Lower leg skin (tissue), 3 donors: ENCODE measurements at regions not wholly inside any gene's neighbourhood (a gene's known extent, or its start where the extent isn't known, plus 50 kb on each side); places are given as distances from the start of the nearest gene placed in this dataset.

ENCODE experiments used
- POLR2A ChIP-seq, 2 donors: fragments of 450-650 bp; IDR thresholded peaks; one replicate each; pipeline ENCODE4 v1.6.1; 2016 to 2017; ENCODE audit warnings: antibody characterized with exemption in 2 of 2, mild to moderate bottlenecking in 1 of 2, moderate library complexity in 1 of 2
- TF ChIP-seq, protein P1 (sequence below), 3 donors: fragments of 450-650 bp; IDR thresholded peaks; one replicate each; pipeline ENCODE4 v1.5.1; 2016; ENCODE audit warnings: antibody characterized with exemption in 3 of 3, mild to moderate bottlenecking in 3 of 3, moderate library complexity in 2 of 3

DNA sequence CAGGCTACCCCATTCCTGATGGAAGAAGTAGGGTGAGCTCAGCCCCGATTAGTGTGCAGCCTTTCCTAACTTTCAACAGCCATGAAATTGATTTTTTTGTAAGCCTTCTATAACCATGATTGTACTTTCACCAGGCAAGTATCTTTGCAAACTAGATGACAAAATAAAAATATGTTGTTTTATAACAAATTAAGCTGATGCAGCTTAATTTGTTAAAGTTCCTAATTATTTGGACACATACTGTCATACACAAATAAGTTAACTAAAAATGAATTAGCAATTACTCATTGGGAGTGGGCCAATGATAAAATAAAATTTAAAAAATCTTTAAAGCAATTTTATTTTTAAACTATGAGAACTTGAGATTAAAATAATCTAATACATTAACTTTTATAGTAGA, 113.1 kb upstream of the FANCL start:
- TF ChIP-seq, protein P1, sequence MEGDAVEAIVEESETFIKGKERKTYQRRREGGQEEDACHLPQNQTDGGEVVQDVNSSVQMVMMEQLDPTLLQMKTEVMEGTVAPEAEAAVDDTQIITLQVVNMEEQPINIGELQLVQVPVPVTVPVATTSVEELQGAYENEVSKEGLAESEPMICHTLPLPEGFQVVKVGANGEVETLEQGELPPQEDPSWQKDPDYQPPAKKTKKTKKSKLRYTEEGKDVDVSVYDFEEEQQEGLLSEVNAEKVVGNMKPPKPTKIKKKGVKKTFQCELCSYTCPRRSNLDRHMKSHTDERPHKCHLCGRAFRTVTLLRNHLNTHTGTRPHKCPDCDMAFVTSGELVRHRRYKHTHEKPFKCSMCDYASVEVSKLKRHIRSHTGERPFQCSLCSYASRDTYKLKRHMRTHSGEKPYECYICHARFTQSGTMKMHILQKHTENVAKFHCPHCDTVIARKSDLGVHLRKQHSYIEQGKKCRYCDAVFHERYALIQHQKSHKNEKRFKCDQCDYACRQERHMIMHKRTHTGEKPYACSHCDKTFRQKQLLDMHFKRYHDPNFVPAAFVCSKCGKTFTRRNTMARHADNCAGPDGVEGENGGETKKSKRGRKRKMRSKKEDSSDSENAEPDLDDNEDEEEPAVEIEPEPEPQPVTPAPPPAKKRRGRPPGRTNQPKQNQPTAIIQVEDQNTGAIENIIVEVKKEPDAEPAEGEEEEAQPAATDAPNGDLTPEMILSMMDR (IDR thresholded peaks at IDR 0.05): no peak
- no peak for TF ChIP-seq POLR2A (IDR thresholded peaks at IDR 0.05)
